ENCODE measurements at regions not wholly inside any gene's neighbourhood (a gene's known extent, or its start where the extent isn't known, plus 50 kb on each side); places are given as distances from the start of the nearest gene placed in this dataset.

DNA sequence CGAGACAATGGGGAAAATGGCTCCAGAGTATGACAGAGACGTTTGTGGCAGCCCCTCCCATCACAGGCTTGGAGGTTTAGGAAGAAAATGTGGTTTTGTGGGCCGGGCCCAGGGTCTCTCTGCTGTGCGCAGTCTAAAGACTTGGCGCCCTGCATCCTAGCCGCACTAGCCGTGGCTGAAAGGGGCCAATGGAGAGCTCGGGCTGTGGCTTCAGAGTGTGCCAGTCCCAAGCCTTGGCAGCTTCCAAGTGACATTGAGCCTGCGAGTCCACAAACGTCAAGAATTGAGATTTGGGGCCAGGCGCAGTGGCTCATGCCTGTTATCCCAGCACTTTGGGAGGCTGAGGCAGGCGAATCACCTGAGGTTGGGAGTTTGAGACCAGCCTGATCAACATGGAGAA lies 513.1 kb downstream of the PCDH17 start:
- ATAC-seq (ENCODE audit: insufficient number of reproducible peaks, low FRiP score, low read depth), result no peak
- no peaks in the 10 kb centered on the region for H3K36me3 ChIP-seq
- H3K4me3 ChIP-seq, result no peak overlapping the region
- no peak for DNase-seq (ENCODE audit: low spot score)
- no peaks in the 10 kb centered on the region for H3K4me1 ChIP-seq (ENCODE audit: control insufficient read depth in 1 of 2, low read depth in 2 of 2)
- TF ChIP-seq, protein P1, sequence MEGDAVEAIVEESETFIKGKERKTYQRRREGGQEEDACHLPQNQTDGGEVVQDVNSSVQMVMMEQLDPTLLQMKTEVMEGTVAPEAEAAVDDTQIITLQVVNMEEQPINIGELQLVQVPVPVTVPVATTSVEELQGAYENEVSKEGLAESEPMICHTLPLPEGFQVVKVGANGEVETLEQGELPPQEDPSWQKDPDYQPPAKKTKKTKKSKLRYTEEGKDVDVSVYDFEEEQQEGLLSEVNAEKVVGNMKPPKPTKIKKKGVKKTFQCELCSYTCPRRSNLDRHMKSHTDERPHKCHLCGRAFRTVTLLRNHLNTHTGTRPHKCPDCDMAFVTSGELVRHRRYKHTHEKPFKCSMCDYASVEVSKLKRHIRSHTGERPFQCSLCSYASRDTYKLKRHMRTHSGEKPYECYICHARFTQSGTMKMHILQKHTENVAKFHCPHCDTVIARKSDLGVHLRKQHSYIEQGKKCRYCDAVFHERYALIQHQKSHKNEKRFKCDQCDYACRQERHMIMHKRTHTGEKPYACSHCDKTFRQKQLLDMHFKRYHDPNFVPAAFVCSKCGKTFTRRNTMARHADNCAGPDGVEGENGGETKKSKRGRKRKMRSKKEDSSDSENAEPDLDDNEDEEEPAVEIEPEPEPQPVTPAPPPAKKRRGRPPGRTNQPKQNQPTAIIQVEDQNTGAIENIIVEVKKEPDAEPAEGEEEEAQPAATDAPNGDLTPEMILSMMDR (IDR thresholded peaks at IDR 0.05), result no peak
- H3K27ac ChIP-seq, result no peak overlapping the region
- H3K9me3 ChIP-seq, result no peaks in the 10 kb centered on the region
- H3K27me3 ChIP-seq (replicated peaks; ENCODE audit: insufficient read depth), result no peaks in the 10 kb centered on the region

DNA sequence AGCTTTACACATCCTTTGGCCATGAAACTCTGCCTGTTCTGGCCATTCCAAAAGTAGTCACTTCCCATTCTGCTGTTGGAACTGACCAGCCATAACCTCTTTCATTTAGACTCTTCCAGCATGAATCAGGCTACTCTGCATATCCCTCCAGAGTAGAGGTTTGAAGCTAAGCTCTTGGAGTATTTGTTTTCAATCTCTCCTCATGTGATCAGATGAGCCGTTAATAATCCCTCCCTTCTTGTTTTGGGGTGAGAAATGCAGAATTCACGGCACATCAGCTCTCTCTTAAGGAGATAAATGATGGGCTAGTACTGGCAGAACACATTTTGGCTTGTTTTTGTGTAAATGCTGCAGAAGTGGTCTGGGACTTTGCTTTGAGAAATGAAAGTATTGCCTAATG lies 519.9 kb downstream of the PCDH17 start:
- Histone ChIP-seq H3K4me3 (no peak overlapping the region), H3K4me1 (ENCODE audit: control insufficient read depth in 1 of 2, low read depth in 2 of 2) (no peaks in the 10 kb centered on the region), H3K27me3 (replicated peaks; ENCODE audit: insufficient read depth) (no peaks in the 10 kb centered on the region), H3K27ac (no peak overlapping the region), H3K36me3 (no peaks in the 10 kb centered on the region), H3K9me3 (no peaks in the 10 kb centered on the region)
- no peak for DNase-seq (ENCODE audit: low spot score)
- TF ChIP-seq, protein P1 (IDR thresholded peaks at IDR 0.05), result no peak
- ATAC-seq (ENCODE audit: insufficient number of reproducible peaks, low FRiP score, low read depth), result no peak

DNA sequence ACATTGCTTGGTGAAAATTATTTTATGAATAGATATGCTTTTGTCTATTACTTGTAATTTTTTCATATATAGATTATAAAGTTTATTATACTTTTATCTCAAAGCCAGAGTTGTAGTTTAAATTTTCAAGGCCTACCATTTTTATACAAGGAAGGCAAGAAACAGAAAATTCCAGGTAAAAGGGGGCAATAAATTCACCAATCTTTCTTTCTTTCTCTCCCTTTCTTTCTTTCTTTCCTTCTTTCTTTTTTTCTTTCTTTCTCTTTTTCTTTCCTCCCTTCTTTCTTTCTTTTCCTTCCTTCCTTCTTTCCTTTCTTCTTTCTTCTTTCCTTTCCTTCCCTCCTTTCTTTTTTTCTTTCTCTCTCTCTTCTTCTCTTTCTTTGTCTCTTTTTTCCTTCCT lies 529.4 kb downstream of the PCDH17 start:
- no peak overlapping the region for H3K4me3 ChIP-seq
- no peaks in the 10 kb centered on the region for H3K9me3 ChIP-seq
- H3K36me3 ChIP-seq, result no peaks in the 10 kb centered on the region
- no peak for DNase-seq (ENCODE audit: low spot score)
- H3K27ac ChIP-seq, result no peak overlapping the region
- TF ChIP-seq, protein P1 (IDR thresholded peaks at IDR 0.05), result no peak
- H3K4me1 ChIP-seq (ENCODE audit: control insufficient read depth in 1 of 2, low read depth in 2 of 2), result no peaks in the 10 kb centered on the region
- H3K27me3 ChIP-seq (replicated peaks; ENCODE audit: insufficient read depth), result no peaks in the 10 kb centered on the region
- no peak for ATAC-seq (ENCODE audit: insufficient number of reproducible peaks, low FRiP score, low read depth)

DNA sequence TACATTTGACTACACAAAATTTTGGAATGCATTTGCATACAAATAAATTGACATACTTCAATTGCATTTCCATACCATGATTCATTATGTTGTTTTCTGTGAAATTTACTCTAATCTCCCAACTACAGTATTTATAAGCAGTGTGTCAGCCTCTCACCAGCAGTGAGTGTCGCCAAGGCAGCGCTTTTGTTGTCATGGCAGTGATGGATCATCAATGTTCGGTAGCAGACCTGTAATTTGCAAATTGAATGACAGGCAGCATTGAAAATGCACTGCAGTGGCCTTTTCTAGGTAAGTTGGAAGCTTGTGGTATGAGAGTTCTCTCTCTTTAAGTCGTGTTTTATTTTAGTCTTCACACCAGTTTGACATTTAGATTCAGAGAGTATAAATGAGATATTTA lies 534.1 kb downstream of the PCDH17 start:
- no peaks in the 10 kb centered on the region for H3K9me3 ChIP-seq
- DNase-seq (ENCODE audit: low spot score) (no peak), ATAC-seq (ENCODE audit: insufficient number of reproducible peaks, low FRiP score, low read depth) (no peak)
- no peaks in the 10 kb centered on the region for H3K36me3 ChIP-seq
- no peaks in the 10 kb centered on the region for H3K4me1 ChIP-seq (ENCODE audit: control insufficient read depth in 1 of 2, low read depth in 2 of 2)
- H3K4me3 ChIP-seq, result no peak overlapping the region
- TF ChIP-seq, protein P1 (IDR thresholded peaks at IDR 0.05), result no peak
- H3K27me3 ChIP-seq (replicated peaks; ENCODE audit: insufficient read depth), result no peaks in the 10 kb centered on the region
- H3K27ac ChIP-seq, result no peak overlapping the region

DNA sequence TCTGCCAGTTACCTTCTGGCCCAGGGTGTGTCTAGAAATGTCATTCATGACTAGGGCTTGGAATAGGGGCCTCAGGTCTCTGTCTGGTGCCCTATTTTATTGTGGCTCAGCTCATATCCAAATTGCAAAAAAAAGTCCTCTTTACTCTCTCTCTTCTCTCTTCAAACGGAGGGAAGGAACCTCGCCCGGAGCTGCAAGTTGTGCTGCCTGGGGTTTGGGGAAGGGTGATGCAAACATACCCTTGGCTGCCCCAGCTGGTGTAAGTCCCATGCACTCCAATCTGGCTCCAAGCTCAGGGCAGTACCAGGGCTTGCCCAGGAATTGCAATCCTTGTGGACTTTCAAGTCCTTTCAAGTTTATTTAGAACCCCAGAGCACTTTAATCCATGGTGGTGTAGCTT lies 549.6 kb downstream of the PCDH17 start:
- TF ChIP-seq, protein P1 (IDR thresholded peaks at IDR 0.05), result no peak
- Histone ChIP-seq H3K9me3 (no peaks in the 10 kb centered on the region), H3K36me3 (no peaks in the 10 kb centered on the region), H3K4me3 (no peak overlapping the region), H3K4me1 (ENCODE audit: control insufficient read depth in 1 of 2, low read depth in 2 of 2) (no peaks in the 10 kb centered on the region), H3K27ac (no peak overlapping the region), H3K27me3 (replicated peaks; ENCODE audit: insufficient read depth) (no peaks in the 10 kb centered on the region)
- ATAC-seq (ENCODE audit: insufficient number of reproducible peaks, low FRiP score, low read depth) (no peak), DNase-seq (ENCODE audit: low spot score) (no peak)

All from thoracic aorta (tissue), 2 donors.